ENCODE measurements at regions not wholly inside any gene's neighbourhood (a gene's known extent, or its start where the extent isn't known, plus 50 kb on each side); places are given as distances from the start of the nearest gene placed in this dataset.

GRCh38 chr6:98498866-98499265, 335.5 kb upstream of the POU3F2 start:
- Mint-ChIP-seq H3K36me3 (no peaks in the 10 kb centered on the region), H3K4me3 (no peak overlapping the region), H3K27me3 (peaks cover 0 to 2% of the 10 kb centered on the region in 2 donors), H3K9me3 (peaks cover 0 to 3% (median 0%) of the 10 kb centered on the region in 8 donors), H3K27ac (no peak overlapping the region), H3K4me1 (no peaks in the 10 kb centered on the region)
- CTCF ChIA-PET (ENCODE audit: partially characterized antibody): no interaction called here
- no peak overlapping the region for H3K27ac ChIP-seq (ENCODE audit: low read depth, low read length)
- no peak for DNase-seq
- H3K9me3 ChIP-seq (ENCODE audit: control insufficient read depth in 1 of 2, low read length in 2 of 2): no peaks in the 10 kb centered on the region
- intact Hi-C loops (cut with micrococcal nuclease): no loop called here
- no peaks in the 10 kb centered on the region for H3K36me3 ChIP-seq (ENCODE audit: insufficient read depth, low read length)
- H3K27me3 ChIP-seq (ENCODE audit: insufficient read depth, low read length): no peaks in the 10 kb centered on the region
- H3K4me1 ChIP-seq (ENCODE audit: insufficient read depth, low read length): no peaks in the 10 kb centered on the region
- POLR2A ChIA-PET (ENCODE audit: partially characterized antibody): no interaction called here
- H3K4me3 ChIP-seq (ENCODE audit: low read length in 2 of 2): no peak overlapping the region

- CTCF ChIA-PET (ENCODE audit: partially characterized antibody): interaction anchor here (1.7 kb wide), 1 partner anchor 11 kb away, joined by 3 read pairs; no protein-coding TSS in a partner anchor
- Histone ChIP-seq H3K9me3 (ENCODE audit: control insufficient read depth in 1 of 2, low read length in 2 of 2) (no peaks in the 10 kb centered on the region), H3K4me3 (ENCODE audit: low read length in 2 of 2) (no peak overlapping the region), H3K27me3 (ENCODE audit: insufficient read depth, low read length) (no peaks in the 10 kb centered on the region), H3K36me3 (ENCODE audit: insufficient read depth, low read length) (no peaks in the 10 kb centered on the region), H3K4me1 (ENCODE audit: insufficient read depth, low read length) (no peaks in the 10 kb centered on the region), H3K27ac (ENCODE audit: low read depth, low read length) (no peak overlapping the region)
- no peak for DNase-seq
- no peak overlapping the region for H3K4me3 Mint-ChIP-seq
- no peaks in the 10 kb centered on the region for H3K4me1 Mint-ChIP-seq
- no peaks in the 10 kb centered on the region for H3K27me3 Mint-ChIP-seq
- H3K9me3 Mint-ChIP-seq: peaks cover 0 to 3% (median 0%) of the 10 kb centered on the region in 8 donors
- POLR2A ChIA-PET (ENCODE audit: partially characterized antibody): no interaction called here
- H3K36me3 Mint-ChIP-seq: no peaks in the 10 kb centered on the region
- intact Hi-C loops (cut with micrococcal nuclease): no loop called here
- H3K27ac Mint-ChIP-seq: no peak overlapping the region
Observed at GRCh38 chr6:98514073-98514720, 320.2 kb upstream of the POU3F2 start.

- CTCF ChIA-PET (ENCODE audit: partially characterized antibody): interaction anchor here (1.7 kb wide), 1 partner anchor 11 kb away, joined by 3 read pairs; no protein-coding TSS in a partner anchor
- Histone ChIP-seq H3K4me3 (ENCODE audit: low read length in 2 of 2) (no peak overlapping the region), H3K4me1 (ENCODE audit: insufficient read depth, low read length) (no peaks in the 10 kb centered on the region), H3K9me3 (ENCODE audit: control insufficient read depth in 1 of 2, low read length in 2 of 2) (no peaks in the 10 kb centered on the region), H3K27ac (ENCODE audit: low read depth, low read length) (no peak overlapping the region), H3K36me3 (ENCODE audit: insufficient read depth, low read length) (no peaks in the 10 kb centered on the region), H3K27me3 (ENCODE audit: insufficient read depth, low read length) (no peaks in the 10 kb centered on the region)
- Mint-ChIP-seq H3K27me3 (no peaks in the 10 kb centered on the region), H3K9me3 (peaks cover 0 to 3% (median 0%) of the 10 kb centered on the region in 8 donors), H3K36me3 (no peaks in the 10 kb centered on the region), H3K27ac (no peak overlapping the region), H3K4me3 (no peak overlapping the region), H3K4me1 (no peaks in the 10 kb centered on the region)
- POLR2A ChIA-PET (ENCODE audit: partially characterized antibody): no interaction called here
- intact Hi-C loops (cut with micrococcal nuclease): no loop called here
- DNase-seq: no peak
Observed at GRCh38 chr6:98514796-98515195, 319.6 kb upstream of the POU3F2 start.

- DNase-seq: no peak
- no peaks in the 10 kb centered on the region for H3K9me3 ChIP-seq (ENCODE audit: control insufficient read depth in 1 of 2, low read length in 2 of 2)
- intact Hi-C loops (cut with micrococcal nuclease): no loop called here
- Mint-ChIP-seq H3K4me3 (no peak overlapping the region), H3K4me1 (no peaks in the 10 kb centered on the region), H3K36me3 (no peaks in the 10 kb centered on the region), H3K27me3 (no peaks in the 10 kb centered on the region), H3K27ac (no peak overlapping the region), H3K9me3 (peaks cover 0 to 4% (median 2%) of the 10 kb centered on the region in 8 donors)
- no peaks in the 10 kb centered on the region for H3K27me3 ChIP-seq (ENCODE audit: insufficient read depth, low read length)
- no peaks in the 10 kb centered on the region for H3K36me3 ChIP-seq (ENCODE audit: insufficient read depth, low read length)
- no peak overlapping the region for H3K4me3 ChIP-seq (ENCODE audit: low read length in 2 of 2)
- POLR2A ChIA-PET (ENCODE audit: partially characterized antibody): no interaction called here
- CTCF ChIA-PET (ENCODE audit: partially characterized antibody): no interaction called here
- no peak overlapping the region for H3K27ac ChIP-seq (ENCODE audit: low read depth, low read length)
- H3K4me1 ChIP-seq (ENCODE audit: insufficient read depth, low read length): no peaks in the 10 kb centered on the region
Observed at GRCh38 chr6:98516206-98516605, 318.2 kb upstream of the POU3F2 start.

- intact Hi-C loops (cut with micrococcal nuclease): no loop called here
- CTCF ChIA-PET (ENCODE audit: partially characterized antibody): no interaction called here
- no peak overlapping the region for H3K27ac Mint-ChIP-seq
- H3K27me3 Mint-ChIP-seq: no peaks in the 10 kb centered on the region
- Histone ChIP-seq H3K27ac (ENCODE audit: low read depth, low read length) (no peak overlapping the region), H3K9me3 (ENCODE audit: control insufficient read depth in 1 of 2, low read length in 2 of 2) (no peaks in the 10 kb centered on the region), H3K36me3 (ENCODE audit: insufficient read depth, low read length) (no peaks in the 10 kb centered on the region), H3K4me3 (ENCODE audit: low read length in 2 of 2) (no peak overlapping the region), H3K4me1 (ENCODE audit: insufficient read depth, low read length) (no peaks in the 10 kb centered on the region), H3K27me3 (ENCODE audit: insufficient read depth, low read length) (no peaks in the 10 kb centered on the region)
- no peak for DNase-seq
- no peaks in the 10 kb centered on the region for H3K36me3 Mint-ChIP-seq
- H3K4me3 Mint-ChIP-seq: no peak overlapping the region
- POLR2A ChIA-PET (ENCODE audit: partially characterized antibody): no interaction called here
- H3K4me1 Mint-ChIP-seq: no peaks in the 10 kb centered on the region
- H3K9me3 Mint-ChIP-seq: peaks cover 0 to 6% (median 3%) of the 10 kb centered on the region in 8 donors
Observed at GRCh38 chr6:98516866-98517265, 317.5 kb upstream of the POU3F2 start.

- H3K4me3 ChIP-seq (ENCODE audit: low read length in 2 of 2): no peak overlapping the region
- intact Hi-C loops (cut with micrococcal nuclease): no loop called here
- Mint-ChIP-seq H3K36me3 (no peaks in the 10 kb centered on the region), H3K9me3 (peaks cover 0 to 10% (median 2%) of the 10 kb centered on the region in 8 donors), H3K27me3 (no peaks in the 10 kb centered on the region), H3K27ac (no peak overlapping the region), H3K4me3 (no peak overlapping the region), H3K4me1 (peaks cover 0 to 1% (median 0%) of the 10 kb centered on the region in 4 donors)
- no peak overlapping the region for H3K27ac ChIP-seq (ENCODE audit: low read depth, low read length)
- ChIA-PET POLR2A (ENCODE audit: partially characterized antibody) (no interaction called here), CTCF (ENCODE audit: partially characterized antibody) (no interaction called here)
- H3K27me3 ChIP-seq (ENCODE audit: insufficient read depth, low read length): no peaks in the 10 kb centered on the region
- DNase-seq: no peak
- no peaks in the 10 kb centered on the region for H3K36me3 ChIP-seq (ENCODE audit: insufficient read depth, low read length)
- no peaks in the 10 kb centered on the region for H3K9me3 ChIP-seq (ENCODE audit: control insufficient read depth in 1 of 2, low read length in 2 of 2)
- H3K4me1 ChIP-seq (ENCODE audit: insufficient read depth, low read length): no peaks in the 10 kb centered on the region
Observed at GRCh38 chr6:98525860-98526259, 308.5 kb upstream of the POU3F2 start.

GRCh38 chr6:98526465-98526864, 307.9 kb upstream of the POU3F2 start:
- Mint-ChIP-seq H3K27me3 (no peaks in the 10 kb centered on the region), H3K27ac (no peak overlapping the region), H3K36me3 (no peaks in the 10 kb centered on the region), H3K9me3 (peaks cover 0 to 5% (median under 1%) of the 10 kb centered on the region in 8 donors), H3K4me1 (peaks cover 0 to 1% (median 0%) of the 10 kb centered on the region in 4 donors), H3K4me3 (no peak overlapping the region)
- intact Hi-C loops (cut with micrococcal nuclease): no loop called here
- Histone ChIP-seq H3K9me3 (ENCODE audit: control insufficient read depth in 1 of 2, low read length in 2 of 2) (no peaks in the 10 kb centered on the region), H3K36me3 (ENCODE audit: insufficient read depth, low read length) (no peaks in the 10 kb centered on the region), H3K4me3 (ENCODE audit: low read length in 2 of 2) (no peak overlapping the region), H3K27me3 (ENCODE audit: insufficient read depth, low read length) (no peaks in the 10 kb centered on the region), H3K27ac (ENCODE audit: low read depth, low read length) (no peak overlapping the region), H3K4me1 (ENCODE audit: insufficient read depth, low read length) (no peaks in the 10 kb centered on the region)
- no peak for DNase-seq
- ChIA-PET POLR2A (ENCODE audit: partially characterized antibody) (no interaction called here), CTCF (ENCODE audit: partially characterized antibody) (no interaction called here)

All from CD4-positive, alpha-beta memory T cell (primary cell).